ENCODE measurements at regions not wholly inside any gene's neighbourhood (a gene's known extent, or its start where the extent isn't known, plus 50 kb on each side); places are given as distances from the start of the nearest gene placed in this dataset.
"Not testable (repeated sequence)": the region's sequence is repeated elsewhere in the genome, so short reads cannot be mapped to it uniquely, and the experiment has no call there.

- DNase-seq, result no peak
- in situ Hi-C loops (cut with HindIII; ENCODE audit: low pct_ligation_motif_present, low pct_unique_long_range_greater_than_20kb, low sequenced_read_pairs), result no loop called here
Observed at GRCh38 chr6:168999392-168999791, 254.3 kb downstream of the THBS2 start.

- in situ Hi-C loops (cut with HindIII; ENCODE audit: low pct_ligation_motif_present, low pct_unique_long_range_greater_than_20kb, low sequenced_read_pairs), result no loop called here
- no peak for DNase-seq
Observed at GRCh38 chr6:168996356-168996625, 257.4 kb downstream of the THBS2 start.

GRCh38 chr6:168995526-168996355 lies 257.9 kb downstream of the THBS2 start:
- in situ Hi-C loops (cut with HindIII; ENCODE audit: low pct_ligation_motif_present, low pct_unique_long_range_greater_than_20kb, low sequenced_read_pairs), result no loop called here
- DNase-seq, result no peak

GRCh38 chr6:168994956-168995355 lies 258.7 kb downstream of the THBS2 start:
- in situ Hi-C loops (cut with HindIII; ENCODE audit: low pct_ligation_motif_present, low pct_unique_long_range_greater_than_20kb, low sequenced_read_pairs), result no loop called here
- no peak for DNase-seq

- DNase-seq, result no peak
- in situ Hi-C loops (cut with HindIII; ENCODE audit: low pct_ligation_motif_present, low pct_unique_long_range_greater_than_20kb, low sequenced_read_pairs), result no loop called here
Observed at GRCh38 chr6:168992446-168993144, 261.1 kb downstream of the THBS2 start.

- DNase-seq; in situ Hi-C loops (cut with HindIII; ENCODE audit: low pct_ligation_motif_present, low pct_unique_long_range_greater_than_20kb, low sequenced_read_pairs): not testable (repeated sequence)
Observed at GRCh38 chr6:168991695-168992094, 262.0 kb downstream of the THBS2 start.

GRCh38 chr6:168990019-168990751 lies 263.5 kb downstream of the THBS2 start:
- DNase-seq, result no peak
- in situ Hi-C loops (cut with HindIII; ENCODE audit: low pct_ligation_motif_present, low pct_unique_long_range_greater_than_20kb, low sequenced_read_pairs), result no loop called here

- in situ Hi-C loops (cut with HindIII; ENCODE audit: low pct_ligation_motif_present, low pct_unique_long_range_greater_than_20kb, low sequenced_read_pairs), result no loop called here
- no peak for DNase-seq
Observed at GRCh38 chr6:168989421-168989820, 264.2 kb downstream of the THBS2 start.

GRCh38 chr6:168988801-168989200 lies 264.8 kb downstream of the THBS2 start:
- in situ Hi-C loops (cut with HindIII; ENCODE audit: low pct_ligation_motif_present, low pct_unique_long_range_greater_than_20kb, low sequenced_read_pairs), result no loop called here
- no peak for DNase-seq

GRCh38 chr6:168988280-168988679 lies 265.4 kb downstream of the THBS2 start:
- in situ Hi-C loops (cut with HindIII; ENCODE audit: low pct_ligation_motif_present, low pct_unique_long_range_greater_than_20kb, low sequenced_read_pairs), result no loop called here

GRCh38 chr6:168985705-168986104 lies 267.9 kb downstream of the THBS2 start:
- in situ Hi-C loops (cut with HindIII; ENCODE audit: low pct_ligation_motif_present, low pct_unique_long_range_greater_than_20kb, low sequenced_read_pairs), result no loop called here
- no peak for DNase-seq

More at GRCh38 chr6:168988280-168988679, 265.4 kb downstream of the THBS2 start:
- DNase-seq, result no peak

GRCh38 chr6:168983925-168984324 lies 269.7 kb downstream of the THBS2 start:
- in situ Hi-C loops (cut with HindIII; ENCODE audit: low pct_ligation_motif_present, low pct_unique_long_range_greater_than_20kb, low sequenced_read_pairs), result no loop called here
- no peak for DNase-seq

- no peak for DNase-seq
- in situ Hi-C loops (cut with HindIII; ENCODE audit: low pct_ligation_motif_present, low pct_unique_long_range_greater_than_20kb, low sequenced_read_pairs), result no loop called here
Observed at GRCh38 chr6:168981187-168981586, 272.5 kb downstream of the THBS2 start.

- in situ Hi-C loops (cut with HindIII; ENCODE audit: low pct_ligation_motif_present, low pct_unique_long_range_greater_than_20kb, low sequenced_read_pairs), result no loop called here
- no peak for DNase-seq
Observed at GRCh38 chr6:168979254-168979653, 274.4 kb downstream of the THBS2 start.

- in situ Hi-C loops (cut with HindIII; ENCODE audit: low pct_ligation_motif_present, low pct_unique_long_range_greater_than_20kb, low sequenced_read_pairs), result no loop called here
- DNase-seq, result no peak
Observed at GRCh38 chr6:168972128-168972527, 281.5 kb downstream of the THBS2 start.

- in situ Hi-C loops (cut with HindIII; ENCODE audit: low pct_ligation_motif_present, low pct_unique_long_range_greater_than_20kb, low sequenced_read_pairs), result no loop called here
- no peak for DNase-seq
Observed at GRCh38 chr6:168971549-168971948, 282.1 kb downstream of the THBS2 start.

- in situ Hi-C loops (cut with HindIII; ENCODE audit: low pct_ligation_motif_present, low pct_unique_long_range_greater_than_20kb, low sequenced_read_pairs), result no loop called here
- no peak for DNase-seq
Observed at GRCh38 chr6:168968801-168969200, 284.8 kb downstream of the THBS2 start.

- in situ Hi-C loops (cut with HindIII; ENCODE audit: low pct_ligation_motif_present, low pct_unique_long_range_greater_than_20kb, low sequenced_read_pairs), result no loop called here
- DNase-seq, result no peak
Observed at GRCh38 chr6:168968228-168968627, 285.4 kb downstream of the THBS2 start.

GRCh38 chr6:168967281-168967925 lies 286.2 kb downstream of the THBS2 start:
- no peak for DNase-seq
- in situ Hi-C loops (cut with HindIII; ENCODE audit: low pct_ligation_motif_present, low pct_unique_long_range_greater_than_20kb, low sequenced_read_pairs), result no loop called here
